Activated naive CD4-positive, alpha-beta T cell treated with anti-CD3 and anti-CD28 coated beads, Interleukin-2, amount 50 U/mL, for 24 hours (primary cell): ENCODE measurements at regions not wholly inside any gene's neighbourhood (a gene's known extent, or its start where the extent isn't known, plus 50 kb on each side); places are given as distances from the start of the nearest gene placed in this dataset.
A peak's percentile ranks its signal among the peaks of the same experiment; 100 is the strongest.
"Not testable (repeated sequence)": the region's sequence is repeated elsewhere in the genome, so short reads cannot be mapped to it uniquely, and the experiment has no call there.

Source experiments
- H3K27ac Mint-ChIP-seq: one replicate; pipeline ENCODE4 v1.8.0; 2021; ENCODE audit warnings: mild to moderate bottlenecking, mixed read lengths
- H3K27me3 Mint-ChIP-seq: one replicate; pipeline ENCODE4 v1.8.0; 2021; ENCODE audit warnings: mixed read lengths
- H3K36me3 Mint-ChIP-seq: one replicate; pipeline ENCODE4 v1.8.0; 2021; ENCODE audit warnings: mixed read lengths
- H3K4me1 Mint-ChIP-seq: one replicate; pipeline ENCODE4 v1.8.0; 2021; ENCODE audit warnings: mixed read lengths
- H3K4me3 Mint-ChIP-seq: one replicate; pipeline ENCODE4 v1.8.0; 2021; ENCODE audit warnings: mild to moderate bottlenecking, mixed read lengths
- H3K9me3 Mint-ChIP-seq: one replicate; pipeline ENCODE4 v1.8.0; 2021; ENCODE audit warnings: mixed read lengths

DNA sequence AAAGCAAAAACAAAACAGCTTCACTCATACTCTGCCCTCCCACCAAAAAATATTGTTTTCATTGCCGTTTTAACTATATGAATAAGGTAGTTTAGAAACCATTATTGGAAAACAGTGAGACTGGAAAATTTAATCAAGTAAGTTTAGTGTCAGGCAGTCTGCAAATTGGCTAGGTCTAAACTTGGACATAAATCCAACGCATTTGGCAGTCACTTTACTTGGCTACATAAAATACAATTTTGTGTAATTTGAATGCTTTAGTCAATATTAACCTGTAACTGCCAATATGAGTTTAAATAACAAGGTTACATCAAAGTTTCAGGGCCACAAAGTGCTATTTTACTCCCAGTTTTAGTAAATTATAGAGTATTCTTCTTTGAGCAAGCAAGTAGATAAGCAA, 202.3 kb upstream of the SLC38A2 start:
- Mint-ChIP-seq H3K27ac (no peak overlapping the region), H3K36me3 (peaks cover 2% of the 10 kb centered on the region), H3K9me3 (no peaks in the 10 kb centered on the region), H3K4me1 (peaks cover 3% of the 10 kb centered on the region), H3K27me3 (no peaks in the 10 kb centered on the region), H3K4me3 (no peak overlapping the region)

DNA sequence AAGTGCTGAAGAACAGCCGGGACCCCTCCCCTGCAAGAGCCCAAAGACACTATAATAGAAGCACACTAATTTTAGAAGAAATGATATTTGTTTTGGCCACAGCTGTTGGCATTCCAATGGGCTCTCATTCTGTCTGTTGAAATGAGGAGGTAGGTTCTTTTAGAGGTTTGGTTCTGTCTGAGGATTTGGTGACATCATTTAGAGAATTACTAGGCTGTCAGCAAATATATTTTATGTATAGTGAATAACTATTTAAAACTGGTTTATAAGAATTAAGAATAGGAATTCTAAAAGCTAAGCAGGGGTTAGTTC, 200.7 kb upstream of the SLC38A2 start:
- no peak overlapping the region for H3K4me3 Mint-ChIP-seq
- peaks cover 3% of the 10 kb centered on the region for H3K4me1 Mint-ChIP-seq
- peaks cover 5% of the 10 kb centered on the region for H3K9me3 Mint-ChIP-seq
- no peaks in the 10 kb centered on the region for H3K27me3 Mint-ChIP-seq
- H3K27ac Mint-ChIP-seq: no peak overlapping the region
- peaks cover 6% of the 10 kb centered on the region for H3K36me3 Mint-ChIP-seq

DNA sequence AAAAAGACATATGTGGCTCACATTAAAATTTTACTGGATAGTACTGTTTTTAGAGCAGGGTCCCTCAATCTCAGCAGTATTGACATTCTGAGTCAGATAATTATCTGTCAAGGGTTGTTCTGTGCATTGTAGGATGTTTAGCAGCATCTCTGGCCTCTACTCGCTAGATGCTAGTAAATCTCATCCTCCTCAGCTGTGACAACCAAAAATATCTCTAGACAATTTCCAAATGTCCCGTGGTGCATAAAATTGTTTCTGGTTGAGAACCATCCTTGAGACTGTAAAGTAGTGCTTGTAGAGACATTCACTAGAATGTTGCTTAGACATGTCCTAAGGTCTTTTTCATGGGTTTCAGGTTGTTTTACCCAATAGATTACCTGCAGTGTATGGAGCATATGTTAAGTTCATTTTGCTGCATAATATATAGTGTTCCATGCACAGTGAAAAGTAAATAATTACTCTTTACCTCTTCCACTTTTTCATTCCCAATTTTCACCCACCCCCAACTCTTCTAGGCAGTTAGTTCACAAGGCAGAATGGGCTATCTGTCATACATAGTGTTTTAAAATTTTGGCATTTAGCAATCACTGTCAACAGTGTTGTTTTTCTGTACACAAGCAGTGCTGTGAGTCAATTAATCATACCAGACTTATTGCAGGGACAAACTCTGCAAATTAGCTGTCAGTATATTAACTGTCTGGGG, 200.2 kb upstream of the SLC38A2 start:
- Mint-ChIP-seq H3K27ac (no peak overlapping the region), H3K9me3 (peaks cover 9% of the 10 kb centered on the region), H3K4me3 (no peak overlapping the region), H3K4me1 (peaks cover 3% of the 10 kb centered on the region), H3K36me3 (peaks cover 10% of the 10 kb centered on the region), H3K27me3 (no peaks in the 10 kb centered on the region)

DNA sequence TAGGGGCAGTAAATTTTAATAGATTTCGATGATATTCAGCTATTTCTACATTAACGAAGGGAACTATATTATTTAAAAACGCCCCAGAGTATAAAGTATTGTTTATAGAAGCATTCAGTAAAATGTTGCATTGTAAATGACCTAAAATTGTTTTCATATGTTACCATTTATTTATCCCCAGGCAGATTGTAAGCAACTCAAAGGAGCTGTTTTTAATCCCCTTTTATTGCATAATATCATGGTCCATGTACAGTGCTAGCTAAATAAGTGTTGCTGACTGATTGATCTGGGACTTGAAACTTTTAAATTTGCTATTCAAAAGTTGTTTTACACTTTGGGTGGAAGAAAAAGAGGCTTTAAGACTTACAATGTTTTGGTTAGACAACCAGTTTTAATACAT, 199.0 kb upstream of the SLC38A2 start:
- Mint-ChIP-seq H3K27me3 (no peaks in the 10 kb centered on the region), H3K9me3 (peaks cover 18% of the 10 kb centered on the region), H3K36me3 (peaks cover 16% of the 10 kb centered on the region), H3K4me1 (peaks cover 3% of the 10 kb centered on the region), H3K4me3 (no peak overlapping the region), H3K27ac (no peak overlapping the region)

DNA sequence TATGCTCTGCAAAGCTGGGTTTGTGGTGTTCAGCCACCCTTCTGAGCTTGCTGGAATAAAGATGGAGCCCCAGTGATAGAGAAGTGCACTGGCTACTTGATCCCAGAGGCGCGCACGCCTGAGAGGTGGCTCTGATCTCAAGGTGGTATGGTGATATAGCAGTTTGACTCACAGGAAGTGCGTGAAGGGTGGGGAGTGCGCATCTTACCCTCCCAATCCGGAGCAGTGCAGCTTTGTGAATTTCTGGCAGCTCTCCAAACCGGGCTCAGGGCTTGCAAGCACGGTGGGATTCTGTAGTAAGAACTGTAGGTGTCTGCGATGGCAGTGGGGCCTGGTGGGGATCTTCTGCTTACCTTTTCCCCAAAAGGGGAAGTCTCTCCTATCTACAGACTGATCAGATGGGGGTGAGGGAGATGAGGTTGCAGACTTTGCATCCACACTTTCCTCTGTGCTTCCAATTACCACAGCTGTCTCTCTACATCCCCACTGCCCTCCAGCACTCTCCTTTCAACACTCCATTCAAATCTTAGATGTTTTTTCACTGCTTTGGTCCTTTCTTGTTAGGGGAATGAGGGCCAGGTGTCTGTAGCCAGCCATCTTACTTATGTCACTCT, 197.4 kb upstream of the SLC38A2 start:
- Mint-ChIP-seq H3K4me3 (no peak overlapping the region), H3K9me3 (peaks cover 32% of the 10 kb centered on the region), H3K36me3 (peaks cover 23% of the 10 kb centered on the region), H3K4me1 (peaks cover 3% of the 10 kb centered on the region), H3K27me3 (no peaks in the 10 kb centered on the region), H3K27ac (no peak overlapping the region)

DNA sequence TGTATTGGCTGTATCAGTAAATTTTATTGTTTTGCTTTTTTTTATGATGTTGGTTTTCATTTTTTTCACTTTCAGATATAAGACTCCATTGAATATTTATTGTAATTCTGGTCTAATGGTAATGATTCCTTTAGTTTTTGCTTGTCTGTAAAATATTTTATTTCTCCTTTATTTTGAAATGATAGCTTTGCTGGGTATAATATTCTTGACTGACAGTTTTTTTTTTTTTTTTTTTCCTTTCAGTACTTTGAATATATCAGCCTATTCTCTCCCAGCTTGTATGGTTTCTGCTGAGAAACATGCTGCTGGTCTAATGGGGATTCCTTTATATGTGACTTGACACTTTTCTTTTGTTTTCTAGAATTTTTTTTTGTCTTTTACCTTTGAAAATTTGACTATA, 195.1 kb upstream of the SLC38A2 start:
- peaks cover 23% of the 10 kb centered on the region for H3K36me3 Mint-ChIP-seq
- H3K4me3 Mint-ChIP-seq: no peak overlapping the region
- H3K9me3 Mint-ChIP-seq: peaks cover 34% of the 10 kb centered on the region
- H3K4me1 Mint-ChIP-seq: peaks cover 7% of the 10 kb centered on the region
- H3K27ac Mint-ChIP-seq: no peak overlapping the region
- H3K27me3 Mint-ChIP-seq: no peaks in the 10 kb centered on the region

DNA sequence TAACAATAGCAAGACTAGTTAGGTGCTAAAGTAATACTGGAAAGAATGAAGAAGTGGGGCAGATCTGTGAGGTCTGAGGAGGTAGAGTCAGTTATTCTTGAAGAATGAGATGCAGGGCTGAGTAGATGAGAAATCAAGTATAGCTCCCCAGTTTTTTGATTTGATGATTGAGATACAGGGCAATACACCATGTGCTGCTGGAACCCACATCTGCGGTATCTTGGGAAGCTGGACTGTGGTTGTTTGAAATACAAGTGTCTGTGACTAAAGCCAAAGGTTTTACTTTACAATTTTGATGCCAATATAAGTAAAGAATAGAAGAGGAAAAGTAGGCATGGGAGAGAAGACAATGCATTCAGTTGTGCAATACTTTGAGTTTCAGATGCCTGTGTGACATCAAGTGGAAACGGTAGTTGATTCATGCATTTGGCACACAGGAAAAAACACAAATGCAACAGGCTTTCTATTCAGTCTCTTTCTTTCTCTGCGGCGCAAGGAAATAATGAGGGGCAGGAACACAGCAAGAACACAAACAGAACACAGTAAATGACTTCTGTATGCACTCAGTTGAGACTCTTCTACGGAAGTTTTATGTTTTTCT, 190.2 kb upstream of the SLC38A2 start:
- peaks cover 24% of the 10 kb centered on the region for H3K9me3 Mint-ChIP-seq
- peaks cover 13% of the 10 kb centered on the region for H3K36me3 Mint-ChIP-seq
- H3K4me1 Mint-ChIP-seq: peaks cover 20% of the 10 kb centered on the region

DNA sequence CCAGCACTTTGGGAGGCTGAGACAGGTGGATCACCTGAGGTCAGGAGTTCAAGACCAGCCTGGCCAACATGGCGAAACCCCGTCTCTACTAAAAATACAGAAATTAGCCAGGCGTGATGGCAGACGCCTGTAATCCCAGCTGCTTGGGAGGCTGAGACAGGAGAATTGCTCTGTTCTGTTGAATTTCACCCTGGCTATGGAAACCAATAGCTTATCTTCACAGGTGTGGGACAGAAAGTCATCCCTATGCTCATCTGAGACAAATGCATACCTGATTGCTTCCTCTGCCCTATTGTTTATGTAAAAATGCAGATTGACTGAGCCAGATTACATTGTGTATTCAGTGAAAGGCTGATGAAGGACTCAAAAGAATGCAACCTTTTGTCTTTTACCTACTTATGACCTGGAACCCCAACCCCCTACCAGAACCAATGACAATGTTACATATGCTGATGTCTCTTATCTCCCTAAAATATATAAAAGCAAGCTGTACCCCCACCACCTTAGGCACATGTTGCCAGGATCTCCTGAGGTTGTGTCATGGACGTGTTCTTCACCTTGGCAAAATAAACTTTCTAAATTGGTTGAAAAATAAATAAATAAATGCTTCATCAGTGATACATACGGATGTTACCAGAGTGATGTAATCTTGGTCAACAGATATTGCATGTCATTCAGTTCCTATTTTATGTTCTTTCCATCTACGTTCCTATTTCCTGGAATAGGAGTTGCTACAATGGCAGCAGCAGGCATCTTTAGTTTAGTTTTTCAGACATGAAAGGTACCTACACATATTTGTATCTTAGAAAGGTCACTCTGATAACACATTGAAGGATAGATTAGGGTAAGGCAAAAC, 189.4 kb upstream of the SLC38A2 start:
- peaks cover 24% of the 10 kb centered on the region for H3K4me1 Mint-ChIP-seq

More for the DNA sequence above, 190.2 kb upstream of the SLC38A2 start:
- H3K4me3 Mint-ChIP-seq: no peak overlapping the region
- H3K27me3 Mint-ChIP-seq: no peaks in the 10 kb centered on the region
- peak overlapping the region; percentile 30 for H3K27ac Mint-ChIP-seq

DNA sequence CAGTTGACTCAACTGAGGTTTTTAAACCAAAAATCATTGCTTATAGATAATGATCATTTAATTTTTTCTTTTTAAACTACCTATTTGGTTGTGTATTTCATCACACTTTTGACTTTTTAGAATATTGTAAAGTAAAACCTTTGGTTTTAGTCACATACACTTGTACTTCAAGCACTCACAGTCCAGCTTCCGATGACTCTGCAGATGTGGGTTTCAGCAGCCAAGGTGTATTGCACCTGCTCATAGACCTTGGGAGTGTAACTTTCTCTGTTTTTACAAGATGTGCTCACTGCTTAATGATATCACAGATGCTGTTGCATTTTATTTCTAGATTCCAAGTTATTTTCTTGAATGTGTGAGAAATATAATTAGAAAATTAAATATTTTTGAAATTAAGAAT, 188.3 kb upstream of the SLC38A2 start:
- Mint-ChIP-seq H3K9me3 (peaks cover 9% of the 10 kb centered on the region), H3K4me1 (peaks cover 33% of the 10 kb centered on the region), H3K36me3 (peaks cover 4% of the 10 kb centered on the region), H3K27ac (no peak overlapping the region), H3K27me3 (no peaks in the 10 kb centered on the region), H3K4me3 (no peak overlapping the region)

More for the DNA sequence above, 189.4 kb upstream of the SLC38A2 start:
- not testable (repeated sequence) for H3K27me3 Mint-ChIP-seq, H3K4me3 Mint-ChIP-seq
- peaks cover 19% of the 10 kb centered on the region for H3K9me3 Mint-ChIP-seq
- H3K27ac Mint-ChIP-seq: peak overlapping the region; percentile 30
- H3K36me3 Mint-ChIP-seq: peaks cover 11% of the 10 kb centered on the region

DNA sequence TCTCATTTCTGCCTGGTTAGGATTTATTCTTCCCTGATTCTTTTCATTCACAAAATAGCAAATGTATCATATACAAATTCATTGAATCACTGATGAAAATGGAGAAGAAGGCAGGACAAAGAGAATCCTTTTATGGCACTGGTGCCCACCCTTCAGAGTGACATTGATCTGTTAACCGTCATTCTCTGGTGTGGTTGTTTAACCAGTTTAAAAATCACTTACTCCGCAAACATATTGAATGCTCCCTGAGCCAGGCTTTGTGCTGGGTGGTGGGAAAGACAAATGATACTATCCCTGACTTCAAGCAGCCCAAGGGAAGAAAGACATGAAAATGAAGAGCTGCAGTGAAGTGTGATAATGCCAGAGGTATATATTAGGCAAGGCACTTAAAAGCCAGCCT, 187.5 kb upstream of the SLC38A2 start:
- Mint-ChIP-seq H3K27me3 (no peaks in the 10 kb centered on the region), H3K9me3 (peaks cover 4% of the 10 kb centered on the region), H3K36me3 (peaks cover 2% of the 10 kb centered on the region), H3K4me1 (peaks cover 38% of the 10 kb centered on the region), H3K4me3 (no peak overlapping the region), H3K27ac (no peak overlapping the region)

DNA sequence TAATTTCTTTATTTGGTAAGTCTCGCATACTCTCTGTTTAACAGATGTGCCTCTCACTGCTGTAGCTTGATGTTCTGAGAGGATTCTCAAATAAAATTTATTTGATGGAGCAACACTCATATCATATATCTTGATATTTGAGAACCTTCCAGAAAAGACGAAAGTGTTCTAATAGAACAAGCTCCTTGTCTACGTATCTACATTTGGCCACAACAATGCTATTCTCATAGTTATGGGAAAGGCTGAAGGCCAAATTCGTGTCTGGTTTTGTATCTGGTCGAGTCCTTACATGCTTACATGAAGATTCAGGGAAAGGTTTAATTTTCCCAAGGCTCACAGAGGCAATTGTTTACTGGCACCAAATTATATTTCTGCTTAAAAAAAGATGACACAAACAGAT, 186.7 kb upstream of the SLC38A2 start:
- Mint-ChIP-seq H3K9me3 (no peaks in the 10 kb centered on the region), H3K27ac (no peak overlapping the region), H3K4me1 (peaks cover 41% of the 10 kb centered on the region), H3K27me3 (no peaks in the 10 kb centered on the region), H3K36me3 (no peaks in the 10 kb centered on the region), H3K4me3 (no peak overlapping the region)

DNA sequence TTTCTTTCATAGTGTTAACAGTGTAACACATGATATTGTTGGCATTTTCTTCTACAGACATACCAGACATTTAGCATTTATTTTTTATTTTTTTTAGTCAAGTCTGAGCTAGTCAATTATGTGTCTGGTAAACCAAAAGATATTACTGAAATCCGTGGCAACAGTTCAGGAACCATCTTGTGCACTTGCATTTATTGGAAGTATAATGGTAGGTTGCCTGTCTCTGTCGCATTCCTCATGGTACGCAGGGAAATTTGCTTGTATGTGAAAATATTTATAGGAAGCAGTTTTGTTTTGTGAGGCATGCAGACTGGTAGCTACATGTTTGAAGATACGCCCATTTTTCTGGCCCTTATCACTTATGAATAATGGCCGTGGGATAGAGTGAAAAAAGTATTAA, 186.1 kb upstream of the SLC38A2 start:
- peaks cover 44% of the 10 kb centered on the region for H3K4me1 Mint-ChIP-seq
- no peaks in the 10 kb centered on the region for H3K36me3 Mint-ChIP-seq
- no peaks in the 10 kb centered on the region for H3K27me3 Mint-ChIP-seq
- no peaks in the 10 kb centered on the region for H3K9me3 Mint-ChIP-seq
- H3K27ac Mint-ChIP-seq: no peak overlapping the region
- H3K4me3 Mint-ChIP-seq: no peak overlapping the region

DNA sequence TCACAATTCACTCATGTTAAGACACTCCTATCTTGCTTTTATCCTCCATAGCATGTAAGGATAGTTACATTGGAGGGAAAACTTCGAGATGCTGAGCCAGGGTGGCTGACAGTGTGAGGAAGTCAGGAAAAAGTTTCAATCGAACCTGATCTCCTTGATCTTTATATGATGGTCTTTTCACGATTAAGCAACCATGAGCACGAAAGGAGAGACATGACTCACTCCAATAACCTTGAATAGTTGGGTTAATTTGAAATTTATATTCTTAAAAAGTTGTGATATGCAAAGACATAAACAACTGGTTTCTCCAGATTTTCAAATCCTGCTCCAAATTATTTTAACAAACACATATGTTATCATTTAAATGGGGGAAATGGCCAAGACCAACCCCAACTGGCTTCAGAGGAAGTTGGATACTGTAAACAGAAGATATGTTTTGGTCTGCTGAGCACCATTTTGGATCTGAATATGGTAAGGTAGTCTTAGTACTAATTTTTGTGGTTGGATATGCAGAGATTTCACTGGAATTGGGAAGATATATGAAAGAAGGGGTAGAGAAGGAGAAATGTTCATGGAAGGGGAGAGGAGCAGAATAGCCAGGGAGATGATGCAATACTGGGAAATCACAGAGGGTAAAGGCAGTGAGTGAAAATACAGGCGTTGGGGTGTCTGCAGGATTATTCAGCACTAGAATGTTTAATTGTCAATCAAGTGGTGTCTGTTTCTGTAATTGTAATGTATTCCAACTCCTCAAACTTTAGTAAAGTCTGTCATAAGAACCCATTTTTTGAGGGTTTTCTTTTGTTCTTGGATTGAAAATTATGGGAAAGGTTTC, 185.2 kb upstream of the SLC38A2 start:
- peak overlapping the region; percentile 81 for H3K27ac Mint-ChIP-seq
- H3K4me3 Mint-ChIP-seq: no peak overlapping the region
- no peaks in the 10 kb centered on the region for H3K9me3 Mint-ChIP-seq
- no peaks in the 10 kb centered on the region for H3K36me3 Mint-ChIP-seq
- H3K27me3 Mint-ChIP-seq: no peaks in the 10 kb centered on the region
- H3K4me1 Mint-ChIP-seq: peaks cover 45% of the 10 kb centered on the region

DNA sequence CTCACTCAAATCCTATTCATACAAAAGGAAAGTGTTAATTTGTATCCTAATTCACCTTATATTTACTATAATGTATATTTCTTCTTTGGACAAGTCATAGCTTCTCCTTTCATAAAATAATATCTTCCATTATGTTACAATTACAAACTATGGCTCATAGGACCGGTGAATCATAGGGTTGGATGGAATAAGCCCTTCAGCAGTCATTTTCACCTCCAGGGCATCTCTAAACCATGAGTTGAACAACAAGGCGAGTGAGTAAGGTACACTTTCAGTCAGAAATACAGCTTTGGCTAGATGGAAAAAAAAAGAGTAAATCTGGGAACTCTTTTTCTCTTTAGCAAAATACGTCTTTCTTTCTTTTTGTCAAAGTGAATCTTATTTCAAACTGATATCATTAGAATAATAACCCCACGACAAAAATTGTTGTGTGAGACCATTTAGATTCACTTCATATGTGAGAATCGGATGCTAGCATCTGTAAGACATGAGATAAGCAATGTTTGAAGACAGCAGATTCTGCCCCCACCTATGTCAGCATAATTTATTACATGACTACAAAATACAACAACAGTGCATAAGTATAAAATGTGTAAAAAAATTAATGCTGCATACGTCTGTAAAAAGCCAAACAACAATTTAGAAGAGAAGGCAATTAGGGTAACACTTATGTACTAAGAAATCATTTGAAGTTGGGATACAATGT, 184.4 kb upstream of the SLC38A2 start:
- Mint-ChIP-seq H3K27ac (peak overlapping the region; percentile 81), H3K4me1 (peaks cover 45% of the 10 kb centered on the region), H3K36me3 (peaks cover 3% of the 10 kb centered on the region), H3K9me3 (no peaks in the 10 kb centered on the region), H3K27me3 (no peaks in the 10 kb centered on the region), H3K4me3 (no peak overlapping the region)
